ENCODE measurements at regions not wholly inside any gene's neighbourhood (a gene's known extent, or its start where the extent isn't known, plus 50 kb on each side); places are given as distances from the start of the nearest gene placed in this dataset.

GRCh38 chr2:234438305-234438977 lies 58.4 kb downstream of the ARL4C start:
- no peak for DNase-seq (ENCODE audit: low read depth in 2 of 2, low spot score in 1 of 2)

- no peak for DNase-seq (ENCODE audit: low read depth in 2 of 2, low spot score in 1 of 2)
Observed at GRCh38 chr2:234437642-234438304, 59.1 kb downstream of the ARL4C start.

- DNase-seq (ENCODE audit: low read depth in 2 of 2, low spot score in 1 of 2), result no peak
Observed at GRCh38 chr2:234436482-234436837, 60.4 kb downstream of the ARL4C start.

- no peak for DNase-seq (ENCODE audit: low read depth in 2 of 2, low spot score in 1 of 2)
Observed at GRCh38 chr2:234435836-234436481, 60.9 kb downstream of the ARL4C start.

GRCh38 chr2:234433201-234433600 lies 63.7 kb downstream of the ARL4C start:
- DNase-seq (ENCODE audit: low read depth in 2 of 2, low spot score in 1 of 2), result no peak

- DNase-seq (ENCODE audit: low read depth in 2 of 2, low spot score in 1 of 2), result no peak
Observed at GRCh38 chr2:234430871-234431270, 66.0 kb downstream of the ARL4C start.

GRCh38 chr2:234429265-234429664 lies 67.6 kb downstream of the ARL4C start:
- no peak for DNase-seq (ENCODE audit: low read depth in 2 of 2, low spot score in 1 of 2)

GRCh38 chr2:234427081-234428061 lies 69.5 kb downstream of the ARL4C start:
- DNase-seq (ENCODE audit: low read depth in 2 of 2, low spot score in 1 of 2), result no peak

GRCh38 chr2:234426616-234427015 lies 70.3 kb downstream of the ARL4C start:
- no peak for DNase-seq (ENCODE audit: low read depth in 2 of 2, low spot score in 1 of 2)

GRCh38 chr2:234425639-234426603 lies 71.0 kb downstream of the ARL4C start:
- peak in 1 of 2 donors; percentile 21 for DNase-seq (ENCODE audit: low read depth in 2 of 2, low spot score in 1 of 2)

GRCh38 chr2:234423884-234424283 lies 73.0 kb downstream of the ARL4C start:
- no peak for DNase-seq (ENCODE audit: low read depth in 2 of 2, low spot score in 1 of 2)

GRCh38 chr2:234422981-234423431 lies 73.9 kb downstream of the ARL4C start:
- DNase-seq (ENCODE audit: low read depth in 2 of 2, low spot score in 1 of 2), result peak in 1 of 2 donors; percentile 45

- no peak for DNase-seq (ENCODE audit: low read depth in 2 of 2, low spot score in 1 of 2)
Observed at GRCh38 chr2:234422273-234422732, 74.6 kb downstream of the ARL4C start.

- no peak for DNase-seq (ENCODE audit: low read depth in 2 of 2, low spot score in 1 of 2)
Observed at GRCh38 chr2:234420408-234420807, 76.5 kb downstream of the ARL4C start.

GRCh38 chr2:234419726-234420125 lies 77.2 kb downstream of the ARL4C start:
- no peak for DNase-seq (ENCODE audit: low read depth in 2 of 2, low spot score in 1 of 2)

- no peak for DNase-seq (ENCODE audit: low read depth in 2 of 2, low spot score in 1 of 2)
Observed at GRCh38 chr2:234415706-234416105, 81.2 kb downstream of the ARL4C start.

- no peak for DNase-seq (ENCODE audit: low read depth in 2 of 2, low spot score in 1 of 2)
Observed at GRCh38 chr2:234414596-234414995, 82.3 kb downstream of the ARL4C start.

- no peak for DNase-seq (ENCODE audit: low read depth in 2 of 2, low spot score in 1 of 2)
Observed at GRCh38 chr2:234412726-234413125, 84.2 kb downstream of the ARL4C start.

- DNase-seq (ENCODE audit: low read depth in 2 of 2, low spot score in 1 of 2), result no peak
Observed at GRCh38 chr2:234411793-234412192, 85.1 kb downstream of the ARL4C start.

GRCh38 chr2:234410526-234410925 lies 86.4 kb downstream of the ARL4C start:
- no peak for DNase-seq (ENCODE audit: low read depth in 2 of 2, low spot score in 1 of 2)
